ENCODE measurements at regions not wholly inside any gene's neighbourhood (a gene's known extent, or its start where the extent isn't known, plus 50 kb on each side); places are given as distances from the start of the nearest gene placed in this dataset.

DNA sequence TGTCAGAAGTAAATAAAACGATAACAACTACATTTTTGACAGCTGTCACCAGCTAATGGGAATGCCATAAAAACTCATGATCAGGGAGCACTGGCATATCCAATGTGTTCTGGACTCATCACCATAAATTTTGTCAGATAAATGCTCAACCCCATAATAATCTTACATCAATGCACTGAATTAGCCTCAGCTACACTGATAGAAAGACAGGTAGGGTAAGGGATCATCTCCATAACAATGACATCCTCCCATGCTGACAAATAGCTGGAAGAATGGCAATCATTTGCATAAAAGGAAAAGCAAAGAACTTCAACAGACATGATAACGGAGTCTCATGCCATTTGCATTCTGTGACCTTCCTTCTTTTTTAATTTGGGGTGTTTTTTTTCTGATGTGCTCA lies 352.8 kb upstream of the PFKP start:
- no peaks in the 10 kb centered on the region for H3K4me1 ChIP-seq
- peaks cover 0 to 21% (median 10%) of the 10 kb centered on the region in 8 donors for H3K9me3 ChIP-seq
- 55 to 66% (median 65%) methylated on average over 2 of the region's 2 CpGs for WGBS, 5 donors
- TF ChIP-seq, protein P1, sequence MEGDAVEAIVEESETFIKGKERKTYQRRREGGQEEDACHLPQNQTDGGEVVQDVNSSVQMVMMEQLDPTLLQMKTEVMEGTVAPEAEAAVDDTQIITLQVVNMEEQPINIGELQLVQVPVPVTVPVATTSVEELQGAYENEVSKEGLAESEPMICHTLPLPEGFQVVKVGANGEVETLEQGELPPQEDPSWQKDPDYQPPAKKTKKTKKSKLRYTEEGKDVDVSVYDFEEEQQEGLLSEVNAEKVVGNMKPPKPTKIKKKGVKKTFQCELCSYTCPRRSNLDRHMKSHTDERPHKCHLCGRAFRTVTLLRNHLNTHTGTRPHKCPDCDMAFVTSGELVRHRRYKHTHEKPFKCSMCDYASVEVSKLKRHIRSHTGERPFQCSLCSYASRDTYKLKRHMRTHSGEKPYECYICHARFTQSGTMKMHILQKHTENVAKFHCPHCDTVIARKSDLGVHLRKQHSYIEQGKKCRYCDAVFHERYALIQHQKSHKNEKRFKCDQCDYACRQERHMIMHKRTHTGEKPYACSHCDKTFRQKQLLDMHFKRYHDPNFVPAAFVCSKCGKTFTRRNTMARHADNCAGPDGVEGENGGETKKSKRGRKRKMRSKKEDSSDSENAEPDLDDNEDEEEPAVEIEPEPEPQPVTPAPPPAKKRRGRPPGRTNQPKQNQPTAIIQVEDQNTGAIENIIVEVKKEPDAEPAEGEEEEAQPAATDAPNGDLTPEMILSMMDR (IDR thresholded peaks at IDR 0.05 in 8 of 11, conservative IDR thresholded peaks at IDR 0.05 in 3 of 11): no peak
- TF ChIP-seq POLR2A (IDR thresholded peaks at IDR 0.05) (no peak), POLR2AphosphoS5 (IDR thresholded peaks at IDR 0.05) (no peak)
- DNase-seq: no peak
- H3K27me3 ChIP-seq (replicated peaks in 1 of 7): peaks cover 0 to 12% (median 0%) of the 10 kb centered on the region in 7 donors
- intact Hi-C loops (cut with DNase I; ENCODE audit: low total_unique reads): no loop called here
- no peak overlapping the region for H3K4me3 ChIP-seq
- no peak overlapping the region for H3K27ac ChIP-seq
- H3K36me3 ChIP-seq: no peaks in the 10 kb centered on the region

DNA sequence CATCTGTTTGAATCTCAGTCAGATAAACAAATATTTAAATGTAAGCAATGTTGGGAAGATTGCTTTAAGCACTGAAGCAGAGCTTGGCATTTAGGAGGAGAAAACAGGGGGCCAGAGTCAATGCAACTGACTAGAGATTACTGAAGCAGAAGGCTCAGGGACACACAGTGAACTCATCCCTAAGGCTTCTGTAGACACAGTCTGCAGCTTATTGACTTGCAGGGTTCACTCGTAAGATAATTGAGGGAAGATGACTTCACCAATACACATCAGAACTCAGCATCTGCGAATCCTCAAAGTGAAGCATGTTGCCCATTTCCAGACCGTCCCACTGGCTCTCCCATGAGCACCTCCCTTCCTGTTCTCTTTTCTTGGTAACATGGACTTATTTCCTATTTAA lies 363.4 kb upstream of the PFKP start:
- Histone ChIP-seq H3K36me3 (no peaks in the 10 kb centered on the region), H3K4me1 (no peaks in the 10 kb centered on the region), H3K4me3 (no peak overlapping the region), H3K27me3 (replicated peaks in 1 of 7) (no peaks in the 10 kb centered on the region), H3K9me3 (peaks cover 0 to 12% (median 6%) of the 10 kb centered on the region in 8 donors), H3K27ac (no peak overlapping the region)
- no peak for DNase-seq
- TF ChIP-seq POLR2AphosphoS5 (IDR thresholded peaks at IDR 0.05): no peak
- TF ChIP-seq, protein P1 (IDR thresholded peaks at IDR 0.05 in 8 of 11, conservative IDR thresholded peaks at IDR 0.05 in 3 of 11): no peak
- no peak for TF ChIP-seq POLR2A (IDR thresholded peaks at IDR 0.05)
- intact Hi-C loops (cut with DNase I; ENCODE audit: low total_unique reads): no loop called here
- 69 to 81% (median 77%) methylated on average over 3 of the region's 3 CpGs for WGBS, 5 donors

DNA sequence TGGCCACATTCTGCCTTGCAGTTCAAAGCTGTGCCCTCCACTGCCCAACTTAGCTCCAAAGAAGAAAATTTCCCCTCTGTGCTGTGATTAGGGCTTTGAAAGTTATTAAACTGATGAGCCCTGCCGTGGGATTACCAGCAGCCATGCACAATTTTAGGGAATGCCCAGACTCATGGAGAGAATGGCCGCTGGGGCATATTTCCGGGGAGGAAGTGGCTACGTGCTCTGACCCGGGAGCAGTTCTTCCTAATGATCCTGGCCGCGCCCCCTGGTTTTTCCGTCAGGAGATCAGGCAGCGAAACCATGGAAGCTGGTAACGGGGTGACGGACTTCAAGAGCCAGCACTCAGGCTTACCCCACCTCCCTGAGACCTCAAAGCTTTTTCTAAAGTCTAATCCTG lies 365.5 kb upstream of the PFKP start:
- no peak for DNase-seq
- no peaks in the 10 kb centered on the region for H3K36me3 ChIP-seq
- no peaks in the 10 kb centered on the region for H3K4me1 ChIP-seq
- WGBS, 5 donors: 83 to 92% (median 86%) methylated on average over 11 of the region's 11 CpGs
- no peaks in the 10 kb centered on the region for H3K27me3 ChIP-seq (replicated peaks in 1 of 7)
- H3K9me3 ChIP-seq: no peaks in the 10 kb centered on the region
- TF ChIP-seq POLR2A (IDR thresholded peaks at IDR 0.05) (no peak), POLR2AphosphoS5 (IDR thresholded peaks at IDR 0.05) (no peak)
- TF ChIP-seq, protein P1 (IDR thresholded peaks at IDR 0.05 in 8 of 11, conservative IDR thresholded peaks at IDR 0.05 in 3 of 11): no peak
- intact Hi-C loops (cut with DNase I; ENCODE audit: low total_unique reads): no loop called here
- no peak overlapping the region for H3K27ac ChIP-seq
- H3K4me3 ChIP-seq: no peak overlapping the region

DNA sequence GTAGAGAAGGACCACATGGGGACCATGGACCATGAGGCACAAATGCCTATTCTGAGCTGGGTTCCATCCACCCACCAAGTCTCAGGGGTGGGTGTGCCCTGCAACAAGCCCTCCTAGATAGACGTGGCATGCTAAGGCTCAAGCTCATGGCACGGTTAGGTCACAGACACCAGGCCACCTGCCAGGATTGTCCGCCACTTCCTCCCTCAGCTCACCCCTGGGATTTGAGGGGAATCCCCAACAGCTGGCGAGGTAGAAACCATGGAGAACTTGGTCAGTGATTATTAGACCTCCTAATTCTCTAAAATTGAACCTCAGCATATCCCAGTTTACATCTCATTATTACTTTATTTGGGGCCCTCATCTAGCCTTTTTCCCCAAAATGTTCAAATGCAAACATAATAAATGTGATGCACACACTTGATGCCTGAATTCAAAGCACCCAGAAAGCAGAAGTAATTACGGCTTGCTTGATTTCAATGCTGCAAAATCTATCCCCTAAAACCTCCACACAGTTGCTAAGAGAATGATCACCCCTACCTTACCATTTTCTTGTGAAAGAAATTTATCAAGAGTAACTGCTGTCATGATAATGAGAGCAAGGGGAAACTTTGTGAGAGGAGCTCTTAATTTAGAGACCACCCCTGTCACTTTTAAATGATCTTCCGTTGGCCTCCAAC lies 366.6 kb upstream of the PFKP start:
- intact Hi-C loops (cut with DNase I; ENCODE audit: low total_unique reads): no loop called here
- H3K9me3 ChIP-seq: no peaks in the 10 kb centered on the region
- H3K36me3 ChIP-seq: no peaks in the 10 kb centered on the region
- WGBS, 5 donors: 56 to 68% (median 59%) methylated on average over 6 of the region's 6 CpGs
- no peaks in the 10 kb centered on the region for H3K27me3 ChIP-seq (replicated peaks in 1 of 7)
- no peak for DNase-seq
- no peak overlapping the region for H3K4me3 ChIP-seq
- TF ChIP-seq POLR2A (IDR thresholded peaks at IDR 0.05): no peak
- TF ChIP-seq, protein P1 (IDR thresholded peaks at IDR 0.05 in 8 of 11, conservative IDR thresholded peaks at IDR 0.05 in 3 of 11): no peak
- TF ChIP-seq POLR2AphosphoS5 (IDR thresholded peaks at IDR 0.05): no peak
- no peak overlapping the region for H3K27ac ChIP-seq
- H3K4me1 ChIP-seq: no peaks in the 10 kb centered on the region

Measured in spleen (tissue), 11 donors.